Keratinocyte (primary cell): ENCODE measurements at regions not wholly inside any gene's neighbourhood (a gene's known extent, or its start where the extent isn't known, plus 50 kb on each side); places are given as distances from the start of the nearest gene placed in this dataset.

Experiments
- DNase-seq: peaks from one replicate; pipeline ENCODE4 v3.0.0-alpha.2; 2011; ENCODE audit warnings: low read depth, missing footprints, low spot score
- FAIRE-seq: peaks from 2 replicates; lab custom pipeline; 2011; peaks lifted over from hg19 to GRCh38; lab: Jason Lieb, UNC
- H2AFZ ChIP-seq: 2 replicates; pipeline ENCODE4 v1.6.0; 2012; ENCODE audit warnings: low read length, control low read depth, inconsistent platforms; ENCODE audit not compliant: control insufficient read depth
- H3K27ac ChIP-seq: 2 replicates; pipeline ENCODE4 v1.5.1; 2011; ENCODE audit warnings: low read length; ENCODE audit not compliant: control insufficient read depth, insufficient read depth
- H3K27me3 ChIP-seq: 3 replicates; pipeline ENCODE4 v1.6.0; 2011; ENCODE audit warnings: low read length; ENCODE audit not compliant: control insufficient read depth, insufficient read depth; ENCODE audit errors: extremely low read depth
- H3K36me3 ChIP-seq, 2 experiments: 2 replicates in 1 of 2; 3 replicates in 1 of 2; pipeline ENCODE4 v1.5.1; 2011; ENCODE audit warnings: low read length in 2 of 2, mild to moderate bottlenecking in 1 of 2; ENCODE audit not compliant: control insufficient read depth in 2 of 2, insufficient read depth in 2 of 2; ENCODE audit errors: extremely low read depth in 1 of 2
- H3K4me1 ChIP-seq: 3 replicates; pipeline ENCODE4 v1.5.1; 2011; ENCODE audit warnings: low read length; ENCODE audit not compliant: control insufficient read depth, insufficient read depth; ENCODE audit errors: extremely low read depth
- H3K4me2 ChIP-seq: 3 replicates; pipeline ENCODE4 v1.6.0; 2011; ENCODE audit warnings: low read depth, low read length; ENCODE audit not compliant: control insufficient read depth, insufficient read depth; ENCODE audit errors: extremely low read depth
- H3K4me3 ChIP-seq, 3 experiments: fragments of 200-600 bp in 1 of 3; sonication (generic) in 1 of 3; 2 replicates in 2 of 3; 3 replicates in 1 of 3; pipeline ENCODE4 v1.5.1; 2011 to 2016; ENCODE audit warnings: low read length in 3 of 3, mild to moderate bottlenecking in 3 of 3, control low read depth in 2 of 3, inconsistent platforms in 1 of 3, low read depth in 1 of 3, mixed read lengths in 1 of 3, mixed run types in 1 of 3, moderate library complexity in 1 of 3; ENCODE audit not compliant: control insufficient read depth in 2 of 3, insufficient read depth in 2 of 3; ENCODE audit errors: extremely low read depth in 1 of 3
- H3K79me2 ChIP-seq: 2 replicates; pipeline ENCODE4 v1.6.0; 2012; ENCODE audit warnings: low read length; ENCODE audit not compliant: control insufficient read depth, insufficient read depth
- H3K9ac ChIP-seq: 3 replicates; pipeline ENCODE4 v1.6.0; 2011; ENCODE audit warnings: low read length; ENCODE audit not compliant: control insufficient read depth, insufficient read depth; ENCODE audit errors: extremely low read depth
- H3K9me1 ChIP-seq: 3 replicates; pipeline ENCODE4 v1.6.0; 2011; ENCODE audit warnings: low read length; ENCODE audit not compliant: control insufficient read depth, insufficient read depth; ENCODE audit errors: extremely low read depth
- H3K9me3 ChIP-seq: 2 replicates; pipeline ENCODE4 v1.5.1; 2012; ENCODE audit warnings: low read depth, low read length; ENCODE audit not compliant: control insufficient read depth
- H4K20me1 ChIP-seq: 3 replicates; pipeline ENCODE4 v1.6.0; 2011; ENCODE audit warnings: low read length; ENCODE audit not compliant: control insufficient read depth, insufficient read depth; ENCODE audit errors: extremely low read depth
- EZH2 ChIP-seq: IDR thresholded peaks from one replicate; pipeline ENCODE4 v1.6.1; 2012; ENCODE audit warnings: inconsistent platforms, mild to moderate bottlenecking, low read length, moderate library complexity
- dilution Hi-C: fragments of 300-500 bp; cut with MboI; formaldehyde crosslinking; loops from one replicate; pipeline ENCODE4 v1.7.0; 2020; ENCODE audit warnings: low sequenced_read_pairs; ENCODE audit not compliant: extremely low pct_ligation_motif_present
- TF ChIP-seq, protein P1 (sequence below), 3 experiments: IDR thresholded peaks in 1 of 3; conservative IDR thresholded peaks in 1 of 3; optimal IDR thresholded peaks in 1 of 3; 2 replicates in 2 of 3; 3 replicates in 1 of 3; pipeline versions ENCODE3 to v1.5.1; 2011; ENCODE audit warnings: low read length in 3 of 3, mild to moderate bottlenecking in 3 of 3, moderate library complexity in 2 of 3, control low read depth in 1 of 3, inconsistent platforms in 1 of 3; ENCODE audit not compliant: insufficient read depth in 2 of 3; ENCODE audit errors: extremely low read depth in 1 of 3

DNA sequence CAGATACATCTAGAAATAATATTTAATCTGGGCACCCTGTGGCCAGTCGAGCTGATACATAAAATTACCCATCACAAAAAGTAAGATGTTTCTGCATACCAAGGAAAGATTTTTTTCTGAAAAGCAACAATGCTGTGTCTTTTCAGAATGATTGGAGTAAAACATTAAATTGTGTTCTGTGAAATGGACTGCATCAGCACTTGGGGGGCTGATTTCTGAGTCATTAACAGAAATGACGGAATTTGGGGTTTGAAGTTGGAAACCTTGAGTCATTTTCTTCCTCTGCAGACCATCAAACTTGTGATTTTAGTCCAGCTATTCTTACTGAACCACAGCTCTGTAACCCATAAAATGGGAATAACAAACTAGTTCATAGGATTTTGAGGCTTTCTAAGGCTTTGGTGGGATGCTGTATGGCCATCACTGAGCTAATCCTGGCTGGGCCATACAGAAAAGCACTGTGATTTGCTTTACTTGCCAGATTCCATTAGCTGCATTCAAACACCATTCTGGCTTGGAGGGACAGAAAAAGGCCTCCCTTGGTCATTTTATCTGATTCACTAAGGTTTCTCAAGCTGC, 739.4 kb upstream of the IGFBP3 start:
- H3K9ac ChIP-seq, result no peak overlapping the region
- H2AFZ ChIP-seq, result no peak overlapping the region
- no peaks in the 10 kb centered on the region for H3K79me2 ChIP-seq
- FAIRE-seq (no peak), DNase-seq (no peak)
- no peak overlapping the region for H3K4me2 ChIP-seq
- dilution Hi-C loops, result no loop called here
- no peaks in the 10 kb centered on the region for H3K9me3 ChIP-seq
- H3K27me3 ChIP-seq, result no peaks in the 10 kb centered on the region
- H3K27ac ChIP-seq, result no peak overlapping the region
- H3K4me3 ChIP-seq, result no peak overlapping the region
- peaks cover under 1% of the 10 kb centered on the region for H3K4me1 ChIP-seq
- TF ChIP-seq EZH2, result no peak
- TF ChIP-seq, protein P1, sequence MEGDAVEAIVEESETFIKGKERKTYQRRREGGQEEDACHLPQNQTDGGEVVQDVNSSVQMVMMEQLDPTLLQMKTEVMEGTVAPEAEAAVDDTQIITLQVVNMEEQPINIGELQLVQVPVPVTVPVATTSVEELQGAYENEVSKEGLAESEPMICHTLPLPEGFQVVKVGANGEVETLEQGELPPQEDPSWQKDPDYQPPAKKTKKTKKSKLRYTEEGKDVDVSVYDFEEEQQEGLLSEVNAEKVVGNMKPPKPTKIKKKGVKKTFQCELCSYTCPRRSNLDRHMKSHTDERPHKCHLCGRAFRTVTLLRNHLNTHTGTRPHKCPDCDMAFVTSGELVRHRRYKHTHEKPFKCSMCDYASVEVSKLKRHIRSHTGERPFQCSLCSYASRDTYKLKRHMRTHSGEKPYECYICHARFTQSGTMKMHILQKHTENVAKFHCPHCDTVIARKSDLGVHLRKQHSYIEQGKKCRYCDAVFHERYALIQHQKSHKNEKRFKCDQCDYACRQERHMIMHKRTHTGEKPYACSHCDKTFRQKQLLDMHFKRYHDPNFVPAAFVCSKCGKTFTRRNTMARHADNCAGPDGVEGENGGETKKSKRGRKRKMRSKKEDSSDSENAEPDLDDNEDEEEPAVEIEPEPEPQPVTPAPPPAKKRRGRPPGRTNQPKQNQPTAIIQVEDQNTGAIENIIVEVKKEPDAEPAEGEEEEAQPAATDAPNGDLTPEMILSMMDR (optimal IDR thresholded peaks at IDR 0.05 in 1 of 3, IDR thresholded peaks at IDR 0.05 in 1 of 3, conservative IDR thresholded peaks at IDR 0.05 in 1 of 3; ENCODE audit: extremely low read depth in 1 of 3, insufficient read depth in 2 of 3, low read length in 3 of 3), result no peak
- H4K20me1 ChIP-seq, result no peaks in the 10 kb centered on the region
- no peaks in the 10 kb centered on the region for H3K9me1 ChIP-seq
- no peaks in the 10 kb centered on the region for H3K36me3 ChIP-seq

DNA sequence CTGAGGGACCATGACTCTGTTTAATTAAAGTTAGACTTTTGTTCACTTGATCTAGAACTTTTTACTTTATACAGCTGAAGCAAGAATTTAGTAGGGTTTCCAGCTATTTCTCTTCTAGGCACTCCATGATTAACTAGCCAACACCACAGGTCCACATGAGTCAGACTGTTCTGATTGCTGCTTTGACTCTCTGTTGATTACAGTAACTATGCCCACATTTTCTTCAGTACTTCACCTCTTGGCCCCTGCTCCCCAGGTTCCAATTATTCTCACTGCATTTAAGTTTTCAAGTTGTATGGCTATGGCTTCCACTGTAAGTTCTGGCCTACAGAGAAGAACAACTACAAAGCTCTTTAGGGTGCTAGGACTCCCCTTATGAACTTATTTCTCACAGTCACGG, 737.2 kb upstream of the IGFBP3 start:
- no peak overlapping the region for H3K9ac ChIP-seq
- H3K27me3 ChIP-seq, result no peaks in the 10 kb centered on the region
- no peak for FAIRE-seq
- H3K4me2 ChIP-seq, result no peak overlapping the region
- H3K9me1 ChIP-seq, result no peaks in the 10 kb centered on the region
- DNase-seq, result no peak
- no peak overlapping the region for H3K4me3 ChIP-seq
- H2AFZ ChIP-seq, result no peak overlapping the region
- dilution Hi-C loops, result no loop called here
- no peaks in the 10 kb centered on the region for H3K9me3 ChIP-seq
- TF ChIP-seq, protein P1 (optimal IDR thresholded peaks at IDR 0.05 in 1 of 3, IDR thresholded peaks at IDR 0.05 in 1 of 3, conservative IDR thresholded peaks at IDR 0.05 in 1 of 3; ENCODE audit: extremely low read depth in 1 of 3, insufficient read depth in 2 of 3, low read length in 3 of 3), result no peak
- TF ChIP-seq EZH2, result no peak
- H3K79me2 ChIP-seq, result no peaks in the 10 kb centered on the region
- no peaks in the 10 kb centered on the region for H4K20me1 ChIP-seq
- H3K36me3 ChIP-seq, result no peaks in the 10 kb centered on the region
- H3K27ac ChIP-seq, result no peak overlapping the region
- peaks cover 15% of the 10 kb centered on the region for H3K4me1 ChIP-seq
